ENCODE measurements at regions not wholly inside any gene's neighbourhood (a gene's known extent, or its start where the extent isn't known, plus 50 kb on each side); places are given as distances from the start of the nearest gene placed in this dataset.

DNA sequence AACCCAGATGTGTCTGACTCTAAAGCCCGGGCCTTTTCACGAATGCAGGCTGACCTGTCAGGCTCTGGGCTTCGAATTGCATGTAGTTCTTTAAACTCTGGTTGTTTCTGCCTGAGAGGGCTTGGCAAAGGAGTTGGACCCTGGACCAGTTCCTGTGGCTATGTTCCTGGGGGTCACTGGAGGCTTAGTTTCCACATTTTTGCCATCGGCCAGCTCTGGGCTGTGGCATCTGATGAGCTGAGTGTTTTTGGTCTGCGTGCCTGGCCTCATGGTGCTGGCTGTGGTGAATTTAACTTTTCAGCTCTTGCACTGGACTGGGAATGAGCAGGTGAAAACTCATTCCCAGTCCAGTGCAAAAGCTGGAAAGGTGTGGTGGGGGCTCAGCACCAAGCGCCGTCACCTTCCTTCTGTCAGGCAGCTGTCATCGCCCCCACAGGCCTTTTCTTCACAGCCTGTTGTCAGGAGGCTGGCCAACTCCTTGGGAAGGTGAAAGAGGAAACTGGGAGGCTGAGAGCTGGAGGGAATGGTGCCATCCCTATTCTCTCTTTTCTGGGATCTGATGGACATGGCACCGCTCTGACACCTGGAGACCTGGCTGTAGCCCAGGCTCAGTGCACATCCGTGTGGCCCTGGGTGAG, 123.6 kb downstream of the ADAMTS15 start:
- TF ChIP-seq EZH2 (IDR thresholded peaks at IDR 0.05), result no peak
- TF ChIP-seq POLR2AphosphoS5 (IDR thresholded peaks at IDR 0.05; ENCODE audit: borderline replicate concordance, low read depth, low read length), result no peak
- TF ChIP-seq FOXP2 (optimal IDR thresholded peaks at IDR 0.05; ENCODE audit: control extremely low read depth, extremely low read length, insufficient read depth), result no peak
